ENCODE measurements at regions not wholly inside any gene's neighbourhood (a gene's known extent, or its start where the extent isn't known, plus 50 kb on each side); places are given as distances from the start of the nearest gene placed in this dataset.

- Histone ChIP-seq H4K20me1 (ENCODE audit: control insufficient read depth, insufficient read depth, low read depth, low read length) (no peaks in the 10 kb centered on the region), H3K4me2 (ENCODE audit: low read length) (no peak overlapping the region), H3K4me1 (ENCODE audit: control insufficient read depth, low read length) (no peaks in the 10 kb centered on the region), H3K9me3 (ENCODE audit: control insufficient read depth, insufficient read depth, low read length) (no peaks in the 10 kb centered on the region), H3K27ac (ENCODE audit: low read depth, low read length) (no peak overlapping the region), H3K27me3 (ENCODE audit: control insufficient read depth, low read length) (no peaks in the 10 kb centered on the region), H3K36me3 (ENCODE audit: control insufficient read depth, low read length) (no peaks in the 10 kb centered on the region), H3K4me3 (ENCODE audit: low read length) (no peak overlapping the region), H3K79me2 (ENCODE audit: control insufficient read depth, low read length) (no peaks in the 10 kb centered on the region), H3F3A (ENCODE audit: control insufficient read depth, insufficient read depth) (no peaks in the 10 kb centered on the region), H3K9me2 (replicated peaks; ENCODE audit: control insufficient read depth, low read length) (no peaks in the 10 kb centered on the region)
- TF ChIP-seq CTCF (IDR thresholded peaks at IDR 0.05; ENCODE audit: low read depth, low read length, poor library complexity, severe bottlenecking) (no peak), EZH2phosphoT487 (IDR thresholded peaks at IDR 0.05; ENCODE audit: borderline replicate concordance, low read length) (no peak)
Observed at GRCh38 chr6:164040994-164041393, 626.5 kb downstream of the QKI start.

- H3K4me3 ChIP-seq (ENCODE audit: low read length), result no peak overlapping the region
- H3K27me3 ChIP-seq (ENCODE audit: control insufficient read depth, low read length), result no peaks in the 10 kb centered on the region
- H3K79me2 ChIP-seq (ENCODE audit: control insufficient read depth, low read length), result no peaks in the 10 kb centered on the region
- TF ChIP-seq EZH2phosphoT487 (IDR thresholded peaks at IDR 0.05; ENCODE audit: borderline replicate concordance, low read length) (no peak), CTCF (IDR thresholded peaks at IDR 0.05; ENCODE audit: low read depth, low read length, poor library complexity, severe bottlenecking) (no peak)
- H4K20me1 ChIP-seq (ENCODE audit: control insufficient read depth, insufficient read depth, low read depth, low read length), result no peaks in the 10 kb centered on the region
- H3K9me3 ChIP-seq (ENCODE audit: control insufficient read depth, insufficient read depth, low read length), result no peaks in the 10 kb centered on the region
- H3K9me2 ChIP-seq (replicated peaks; ENCODE audit: control insufficient read depth, low read length), result no peaks in the 10 kb centered on the region
- H3K27ac ChIP-seq (ENCODE audit: low read depth, low read length), result no peak overlapping the region
- no peaks in the 10 kb centered on the region for H3F3A ChIP-seq (ENCODE audit: control insufficient read depth, insufficient read depth)
- no peaks in the 10 kb centered on the region for H3K4me1 ChIP-seq (ENCODE audit: control insufficient read depth, low read length)
- no peak overlapping the region for H3K4me2 ChIP-seq (ENCODE audit: low read length)
- no peaks in the 10 kb centered on the region for H3K36me3 ChIP-seq (ENCODE audit: control insufficient read depth, low read length)
Observed at GRCh38 chr6:164039954-164040375, 625.4 kb downstream of the QKI start.

GRCh38 chr6:164037171-164037870 lies 622.8 kb downstream of the QKI start:
- Histone ChIP-seq H4K20me1 (ENCODE audit: control insufficient read depth, insufficient read depth, low read depth, low read length) (no peaks in the 10 kb centered on the region), H3K4me1 (ENCODE audit: control insufficient read depth, low read length) (no peaks in the 10 kb centered on the region), H3K4me2 (ENCODE audit: low read length) (no peak overlapping the region), H3K4me3 (ENCODE audit: low read length) (no peak overlapping the region), H3K9me3 (ENCODE audit: control insufficient read depth, insufficient read depth, low read length) (no peaks in the 10 kb centered on the region), H3K27ac (ENCODE audit: low read depth, low read length) (no peak overlapping the region), H3K79me2 (ENCODE audit: control insufficient read depth, low read length) (no peaks in the 10 kb centered on the region), H3K27me3 (ENCODE audit: control insufficient read depth, low read length) (no peaks in the 10 kb centered on the region), H3K36me3 (ENCODE audit: control insufficient read depth, low read length) (no peaks in the 10 kb centered on the region), H3F3A (ENCODE audit: control insufficient read depth, insufficient read depth) (no peaks in the 10 kb centered on the region), H3K9me2 (replicated peaks; ENCODE audit: control insufficient read depth, low read length) (no peaks in the 10 kb centered on the region)
- no peak for TF ChIP-seq EZH2phosphoT487 (IDR thresholded peaks at IDR 0.05; ENCODE audit: borderline replicate concordance, low read length)
- no peak for TF ChIP-seq CTCF (IDR thresholded peaks at IDR 0.05; ENCODE audit: low read depth, low read length, poor library complexity, severe bottlenecking)
